GM23338 (cell line): ENCODE measurements at regions not wholly inside any gene's neighbourhood (a gene's known extent, or its start where the extent isn't known, plus 50 kb on each side); places are given as distances from the start of the nearest gene placed in this dataset.

Experiments used
- ATAC-seq: fragments of 200-7000 bp; cut with Tn5 transposase; 3 replicates; pipeline ENCODE4 v1.9.1; 2020
- DNase-seq: peaks from one replicate; pipeline ENCODE4 v3.0.0-alpha.2; 2015; ENCODE audit warnings: low spot score
- H2AFZ ChIP-seq: fragments of 200-600 bp; sonication (generic); 2 replicates; pipeline ENCODE4 v1.8.0; 2016; ENCODE audit warnings: antibody characterized with exemption, mild to moderate bottlenecking, moderate library complexity
- H3F3A ChIP-seq: fragments of 200-600 bp; sonication (generic); replicated peaks from 2 replicates; pipeline ENCODE4 v1.8.0; 2017; ENCODE audit warnings: antibody characterized with exemption, mixed run types, low read depth
- H3K27ac ChIP-seq: fragments of 200-600 bp; sonication (generic); 2 replicates; pipeline ENCODE4 v1.6.1; 2016; ENCODE audit warnings: low read depth
- H3K27me3 ChIP-seq: fragments of 200-600 bp; sonication (generic); 2 replicates; pipeline ENCODE4 v1.8.0; 2016; ENCODE audit warnings: mild to moderate bottlenecking, mixed run types, moderate library complexity; ENCODE audit not compliant: insufficient read depth
- H3K36me3 ChIP-seq: fragments of 200-600 bp; sonication (generic); 2 replicates; pipeline ENCODE4 v1.8.0; 2016; ENCODE audit warnings: mild to moderate bottlenecking; ENCODE audit not compliant: insufficient read depth
- H3K4me1 ChIP-seq: fragments of 200-600 bp; sonication (generic); 2 replicates; pipeline ENCODE4 v1.8.0; 2016; ENCODE audit warnings: mild to moderate bottlenecking, moderate library complexity; ENCODE audit not compliant: insufficient read depth
- H3K4me2 ChIP-seq: fragments of 200-600 bp; sonication (generic); 2 replicates; pipeline ENCODE4 v1.7.1; 2017; ENCODE audit warnings: mixed run types
- H3K4me3 ChIP-seq: fragments of 200-600 bp; sonication (generic); 2 replicates; pipeline ENCODE4 v1.6.1; 2016; ENCODE audit warnings: mixed run types
- H3K79me2 ChIP-seq: fragments of 200-600 bp; sonication (generic); replicated peaks from 2 replicates; pipeline ENCODE4 v1.8.0; 2017; ENCODE audit warnings: mild to moderate bottlenecking; ENCODE audit not compliant: insufficient read depth
- H3K9me2 ChIP-seq: fragments of 200-600 bp; sonication (generic); 2 replicates; pipeline ENCODE4 v1.8.0; 2017; ENCODE audit not compliant: insufficient read depth
- H4K20me1 ChIP-seq: fragments of 200-600 bp; sonication (generic); replicated peaks from 2 replicates; pipeline ENCODE4 v1.8.0; 2017; ENCODE audit warnings: mild to moderate bottlenecking; ENCODE audit not compliant: insufficient read depth
- H3K27ac Mint-ChIP-seq: 2 replicates; pipeline ENCODE4 v1.8.0; 2020; ENCODE audit warnings: inconsistent platforms, mild to moderate bottlenecking, moderate library complexity, mixed read lengths
- H3K27me3 Mint-ChIP-seq: 3 replicates; pipeline ENCODE4 v1.8.0; 2022; ENCODE audit warnings: low read depth, mild to moderate bottlenecking, moderate library complexity, mixed read lengths, inconsistent platforms; ENCODE audit not compliant: insufficient read depth, poor library complexity
- H3K36me3 Mint-ChIP-seq: 3 replicates; pipeline ENCODE4 v1.8.0; 2021; ENCODE audit warnings: low read depth, mild to moderate bottlenecking, inconsistent platforms, moderate library complexity, mixed read lengths
- H3K4me1 Mint-ChIP-seq: 3 replicates; pipeline ENCODE4 v1.8.0; 2020; ENCODE audit warnings: mild to moderate bottlenecking, inconsistent platforms, mixed read lengths
- H3K4me3 Mint-ChIP-seq: 3 replicates; pipeline ENCODE4 v1.8.0; 2021; ENCODE audit warnings: moderate library complexity, mild to moderate bottlenecking, inconsistent platforms, mixed read lengths
- H3K9me3 Mint-ChIP-seq: 3 replicates; pipeline ENCODE4 v1.8.0; 2020; ENCODE audit warnings: moderate library complexity, mild to moderate bottlenecking, inconsistent platforms, mixed read lengths
- CTCF ChIP-seq, 2 experiments: fragments of 200-600 bp in 1 of 2; sonication (generic) in 1 of 2; conservative IDR thresholded peaks; 2 replicates each; pipeline versions ENCODE4 v1.5.1 to v1.6.1; 2016 to 2017; ENCODE audit warnings: antibody characterized with exemption in 2 of 2, low read depth in 2 of 2, mild to moderate bottlenecking in 2 of 2, moderate library complexity in 1 of 2
- ETS1 ChIP-seq: IDR thresholded peaks from 2 replicates; pipeline ENCODE4 v1.6.1; 2016; ENCODE audit warnings: antibody characterized with exemption
- EZH2 ChIP-seq: fragments of 200-600 bp; sonication (generic); IDR thresholded peaks from one replicate; pipeline ENCODE4 v1.8.0; 2017; ENCODE audit warnings: antibody characterized with exemption, mild to moderate bottlenecking, low read depth; ENCODE audit not compliant: unreplicated experiment
- EZH2phosphoT487 ChIP-seq: fragments of 200-600 bp; sonication (generic); IDR thresholded peaks from one replicate; pipeline ENCODE4 v1.8.1; 2018; ENCODE audit warnings: antibody characterized with exemption; ENCODE audit not compliant: unreplicated experiment
- ZNF331 ChIP-seq: fragments of 250-450 bp; sonication (Bioruptor Pico); IDR thresholded peaks from 2 replicates; pipeline ENCODE4 v1.5.0; 2020; ENCODE audit warnings: low read depth, mild to moderate bottlenecking, moderate library complexity
- ZNF462 ChIP-seq: fragments of 250-450 bp; sonication (Bioruptor Pico); IDR thresholded peaks from 2 replicates; pipeline ENCODE4 v1.5.0; 2020; ENCODE audit warnings: mild to moderate bottlenecking, moderate library complexity

GRCh38 chr5:155786108-155786507, 540.9 kb upstream of the SGCD start (continued):
- no peak for TF ChIP-seq ZNF462 (CRISPR knock-in tag)
- TF ChIP-seq CTCF (conservative IDR thresholded peaks at IDR 0.05; ENCODE audit: low read depth in 2 of 2) = no peak
- no peak for TF ChIP-seq ZNF331 (CRISPR knock-in tag)
- TF ChIP-seq EZH2phosphoT487 = no peak
- no peak for TF ChIP-seq EZH2
- no peak for TF ChIP-seq ETS1

- Mint-ChIP-seq H3K27me3 (no peaks in the 10 kb centered on the region), H3K9me3 (peaks cover 35% of the 10 kb centered on the region), H3K4me3 (no peak overlapping the region), H3K27ac (no peak overlapping the region), H3K36me3 (peaks cover 21% of the 10 kb centered on the region; the same call in 2 of the 3 replicates), H3K4me1 (no peaks in the 10 kb centered on the region)
- H4K20me1 ChIP-seq = no peaks in the 10 kb centered on the region
- no peaks in the 10 kb centered on the region for H3K9me2 ChIP-seq
- no peak for DNase-seq
- H3K27me3 ChIP-seq = no peaks in the 10 kb centered on the region
- no peak for TF ChIP-seq EZH2
- H3K79me2 ChIP-seq = no peaks in the 10 kb centered on the region
- H3K27ac ChIP-seq = no peak overlapping the region
- no peaks in the 10 kb centered on the region for H3F3A ChIP-seq
- no peaks in the 10 kb centered on the region for H3K36me3 ChIP-seq
- no peaks in the 10 kb centered on the region for H3K4me1 ChIP-seq
- ATAC-seq = no peak
- H3K4me2 ChIP-seq = no peak overlapping the region
- H2AFZ ChIP-seq = no peak overlapping the region
- H3K4me3 ChIP-seq = no peak overlapping the region
These were observed 534.1 kb upstream of the SGCD start for GRCh38 chr5:155792873-155793272.
